ENCODE measurements at regions not wholly inside any gene's neighbourhood (a gene's known extent, or its start where the extent isn't known, plus 50 kb on each side); places are given as distances from the start of the nearest gene placed in this dataset.

DNA sequence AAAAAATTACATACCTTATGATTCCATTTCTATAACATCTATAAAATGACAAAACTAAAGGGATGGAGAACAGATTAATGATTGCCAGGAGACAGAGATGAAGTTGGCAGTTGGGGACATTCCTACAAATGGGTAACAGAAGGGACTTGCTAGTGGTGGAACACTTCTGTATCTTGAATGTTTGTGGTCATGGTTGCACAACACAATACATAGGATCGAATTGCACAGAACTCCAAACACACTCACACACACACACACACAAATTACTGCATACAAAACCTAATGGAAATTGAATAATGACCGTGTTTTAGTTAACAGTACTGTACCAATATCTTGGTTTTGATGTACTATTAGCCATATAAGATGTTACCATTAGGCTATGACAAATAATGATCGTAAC lies 330.7 kb upstream of the POU5F2 start:
- TF ChIP-seq, protein P1, sequence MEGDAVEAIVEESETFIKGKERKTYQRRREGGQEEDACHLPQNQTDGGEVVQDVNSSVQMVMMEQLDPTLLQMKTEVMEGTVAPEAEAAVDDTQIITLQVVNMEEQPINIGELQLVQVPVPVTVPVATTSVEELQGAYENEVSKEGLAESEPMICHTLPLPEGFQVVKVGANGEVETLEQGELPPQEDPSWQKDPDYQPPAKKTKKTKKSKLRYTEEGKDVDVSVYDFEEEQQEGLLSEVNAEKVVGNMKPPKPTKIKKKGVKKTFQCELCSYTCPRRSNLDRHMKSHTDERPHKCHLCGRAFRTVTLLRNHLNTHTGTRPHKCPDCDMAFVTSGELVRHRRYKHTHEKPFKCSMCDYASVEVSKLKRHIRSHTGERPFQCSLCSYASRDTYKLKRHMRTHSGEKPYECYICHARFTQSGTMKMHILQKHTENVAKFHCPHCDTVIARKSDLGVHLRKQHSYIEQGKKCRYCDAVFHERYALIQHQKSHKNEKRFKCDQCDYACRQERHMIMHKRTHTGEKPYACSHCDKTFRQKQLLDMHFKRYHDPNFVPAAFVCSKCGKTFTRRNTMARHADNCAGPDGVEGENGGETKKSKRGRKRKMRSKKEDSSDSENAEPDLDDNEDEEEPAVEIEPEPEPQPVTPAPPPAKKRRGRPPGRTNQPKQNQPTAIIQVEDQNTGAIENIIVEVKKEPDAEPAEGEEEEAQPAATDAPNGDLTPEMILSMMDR (IDR thresholded peaks at IDR 0.05), result no peak

DNA sequence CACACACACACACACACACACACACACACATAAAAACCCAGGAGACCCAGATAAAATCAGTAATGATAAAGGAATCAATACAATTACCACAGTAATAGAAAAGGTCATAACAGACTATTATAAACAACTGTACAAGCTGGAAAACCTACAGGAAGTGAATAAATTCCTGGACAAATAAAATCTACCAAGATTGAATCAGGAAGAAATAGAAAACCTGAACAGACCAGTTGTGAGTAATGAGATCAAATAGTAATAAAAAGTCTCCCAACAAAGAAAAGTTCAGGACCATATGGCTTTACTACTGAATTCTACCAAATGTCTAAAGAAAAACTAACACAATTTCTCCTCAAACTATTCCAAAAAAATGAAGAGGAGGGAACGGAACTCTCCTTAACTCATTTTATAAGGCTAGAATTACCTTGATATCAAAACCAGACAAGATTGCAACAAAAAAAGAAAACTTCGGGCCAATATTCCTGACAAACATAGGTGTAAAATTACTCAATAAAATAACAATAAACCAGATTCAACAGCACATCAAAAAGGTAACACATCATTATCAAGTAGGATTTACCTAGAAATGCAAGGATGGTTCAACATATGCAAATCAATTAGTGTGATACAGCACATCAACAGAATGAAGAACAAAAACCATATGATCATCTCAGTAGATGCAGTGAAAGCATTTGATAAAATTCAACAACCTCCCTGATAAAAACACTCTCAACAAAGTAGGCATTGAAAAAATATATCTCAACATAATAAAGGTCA lies 325.2 kb upstream of the POU5F2 start:
- TF ChIP-seq, protein P1 (IDR thresholded peaks at IDR 0.05), result no peak

DNA sequence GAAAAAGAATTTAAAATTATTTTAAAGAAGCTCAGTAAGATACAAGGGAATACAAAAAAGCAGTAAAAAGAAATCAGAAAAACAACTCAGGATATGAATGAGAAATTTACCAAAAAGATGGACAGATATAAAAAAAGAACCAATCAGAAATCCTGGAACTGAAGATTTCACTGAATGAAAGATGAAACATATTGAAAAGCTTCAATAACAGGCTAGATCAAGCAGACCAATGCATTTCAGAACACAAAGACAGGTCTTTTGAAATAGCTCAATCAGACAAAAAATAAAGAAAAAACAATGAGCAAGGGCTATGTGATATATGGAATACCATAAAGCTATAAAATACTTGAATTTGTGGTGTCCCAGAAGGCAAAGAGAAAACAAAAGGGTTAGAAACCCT lies 322.6 kb upstream of the POU5F2 start:
- TF ChIP-seq, protein P1 (IDR thresholded peaks at IDR 0.05), result no peak

DNA sequence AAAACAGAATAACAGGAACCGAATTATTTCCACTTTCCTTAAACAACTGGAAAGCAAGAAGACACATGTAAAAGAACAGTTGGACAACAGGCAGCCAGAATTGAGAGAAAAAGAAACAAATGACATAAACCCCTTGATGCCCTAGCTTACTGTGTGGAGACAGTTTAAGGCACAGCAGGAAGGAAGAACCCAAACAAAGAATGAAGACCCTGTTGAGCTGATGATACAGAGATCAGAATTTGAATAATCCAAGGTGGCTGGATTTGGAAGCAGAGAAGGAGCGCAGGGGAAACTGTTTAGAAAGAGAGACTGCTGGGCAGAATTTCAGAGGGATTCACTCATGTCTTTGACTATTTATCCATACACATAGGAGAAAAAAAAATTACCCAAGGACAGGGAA lies 316.3 kb upstream of the POU5F2 start:
- TF ChIP-seq, protein P1 (IDR thresholded peaks at IDR 0.05), result no peak

DNA sequence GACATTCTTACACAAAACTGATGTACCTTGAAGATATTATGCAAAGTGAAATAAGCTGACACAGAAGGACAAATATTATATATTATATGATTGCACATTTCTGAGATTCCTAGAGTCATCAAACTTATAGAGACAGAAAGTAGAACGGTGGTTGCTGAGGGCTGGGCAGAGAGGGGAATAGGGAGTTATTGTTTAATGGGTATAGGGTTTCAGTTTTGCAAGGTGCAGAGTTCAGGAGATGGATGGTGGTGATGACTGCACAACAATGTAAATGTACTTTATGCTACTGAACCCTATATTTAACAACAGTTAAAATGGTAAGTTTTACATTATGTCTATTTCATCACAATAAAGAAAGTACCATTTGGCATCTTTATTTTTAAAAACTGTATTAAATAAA lies 315.8 kb upstream of the POU5F2 start:
- TF ChIP-seq, protein P1 (IDR thresholded peaks at IDR 0.05), result no peak

DNA sequence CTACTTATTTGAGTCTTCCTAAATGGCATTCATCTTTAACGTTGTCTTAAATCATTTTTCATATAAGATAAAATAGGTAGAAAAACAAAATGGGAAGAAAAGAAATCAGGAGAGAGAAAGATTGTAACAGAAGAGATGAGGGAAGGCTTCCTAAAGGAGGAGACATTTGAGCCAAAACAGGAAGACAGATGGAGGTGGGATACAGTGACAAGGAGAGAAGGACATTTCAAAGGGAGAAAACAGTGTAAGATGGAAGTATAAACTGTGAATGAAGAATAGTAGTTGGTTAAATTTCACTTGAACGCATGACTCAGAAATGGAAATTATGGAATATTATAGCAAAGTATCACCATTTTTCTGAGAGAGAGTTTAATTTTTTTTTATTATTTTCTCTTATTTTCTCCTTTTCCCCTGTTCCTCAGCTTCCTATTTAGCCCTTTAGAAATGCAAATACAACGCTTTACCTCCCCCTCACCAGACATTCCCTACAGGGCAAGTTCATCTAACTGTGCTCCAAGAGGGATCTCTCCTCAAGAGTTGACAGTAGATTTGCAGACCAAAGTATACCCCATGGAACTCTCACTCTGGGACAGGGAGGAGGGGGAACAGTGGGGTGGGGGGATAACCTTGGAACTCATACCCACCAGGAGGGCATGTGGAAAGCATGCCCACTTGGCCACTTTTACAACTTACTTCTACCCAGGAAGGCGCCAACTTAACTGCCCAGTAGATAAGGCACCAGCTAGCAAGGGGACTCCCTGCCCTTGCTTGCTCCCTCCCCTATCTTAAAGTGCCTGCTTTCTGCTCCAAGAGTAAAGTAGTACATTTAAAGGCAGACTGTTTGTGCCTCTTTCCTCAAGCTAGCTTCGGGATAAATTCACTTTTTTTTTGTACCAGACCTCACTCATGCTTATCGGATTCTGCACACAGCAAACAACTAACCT lies 304.7 kb upstream of the POU5F2 start:
- TF ChIP-seq, protein P1 (IDR thresholded peaks at IDR 0.05), result no peak

DNA sequence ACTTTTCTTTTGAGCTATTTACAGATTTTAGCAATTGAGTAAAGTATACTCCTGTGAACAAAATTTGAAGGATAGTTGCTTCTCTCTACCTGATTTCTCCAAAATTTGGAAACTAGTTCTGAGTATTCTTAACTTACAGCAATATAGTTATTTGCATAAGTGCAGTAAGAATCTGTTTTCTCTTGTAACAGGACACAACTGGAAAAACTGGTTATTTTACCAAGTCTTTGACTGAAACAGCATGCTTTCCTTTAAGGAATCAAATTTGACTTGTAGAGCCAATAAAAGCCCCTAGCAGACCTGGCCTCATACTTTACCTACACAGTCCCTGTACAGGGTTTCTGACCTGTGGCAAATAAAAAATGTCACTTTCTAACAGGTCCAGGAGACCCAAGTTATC lies 301.9 kb upstream of the POU5F2 start:
- TF ChIP-seq, protein P1 (IDR thresholded peaks at IDR 0.05), result no peak

Data from LNCAP (cell line).